GM23338 (cell line): ENCODE measurements at regions not wholly inside any gene's neighbourhood (a gene's known extent, or its start where the extent isn't known, plus 50 kb on each side); places are given as distances from the start of the nearest gene placed in this dataset.

ENCODE experiments used
- ATAC-seq: fragments of 200-7000 bp; cut with Tn5 transposase; 3 replicates; pipeline ENCODE4 v1.9.1; 2020
- DNase-seq: peaks from one replicate; pipeline ENCODE4 v3.0.0-alpha.2; 2015; ENCODE audit warnings: low spot score
- H2AFZ ChIP-seq: fragments of 200-600 bp; sonication (generic); 2 replicates; pipeline ENCODE4 v1.8.0; 2016; ENCODE audit warnings: antibody characterized with exemption, mild to moderate bottlenecking, moderate library complexity
- H3F3A ChIP-seq: fragments of 200-600 bp; sonication (generic); replicated peaks from 2 replicates; pipeline ENCODE4 v1.8.0; 2017; ENCODE audit warnings: antibody characterized with exemption, mixed run types, low read depth
- H3K27ac ChIP-seq: fragments of 200-600 bp; sonication (generic); 2 replicates; pipeline ENCODE4 v1.6.1; 2016; ENCODE audit warnings: low read depth
- H3K27me3 ChIP-seq: fragments of 200-600 bp; sonication (generic); 2 replicates; pipeline ENCODE4 v1.8.0; 2016; ENCODE audit warnings: mild to moderate bottlenecking, mixed run types, moderate library complexity; ENCODE audit not compliant: insufficient read depth
- H3K36me3 ChIP-seq: fragments of 200-600 bp; sonication (generic); 2 replicates; pipeline ENCODE4 v1.8.0; 2016; ENCODE audit warnings: mild to moderate bottlenecking; ENCODE audit not compliant: insufficient read depth
- H3K4me1 ChIP-seq: fragments of 200-600 bp; sonication (generic); 2 replicates; pipeline ENCODE4 v1.8.0; 2016; ENCODE audit warnings: mild to moderate bottlenecking, moderate library complexity; ENCODE audit not compliant: insufficient read depth
- H3K4me2 ChIP-seq: fragments of 200-600 bp; sonication (generic); 2 replicates; pipeline ENCODE4 v1.7.1; 2017; ENCODE audit warnings: mixed run types
- H3K4me3 ChIP-seq: fragments of 200-600 bp; sonication (generic); 2 replicates; pipeline ENCODE4 v1.6.1; 2016; ENCODE audit warnings: mixed run types
- H3K79me2 ChIP-seq: fragments of 200-600 bp; sonication (generic); replicated peaks from 2 replicates; pipeline ENCODE4 v1.8.0; 2017; ENCODE audit warnings: mild to moderate bottlenecking; ENCODE audit not compliant: insufficient read depth
- H3K9me2 ChIP-seq: fragments of 200-600 bp; sonication (generic); 2 replicates; pipeline ENCODE4 v1.8.0; 2017; ENCODE audit not compliant: insufficient read depth
- H4K20me1 ChIP-seq: fragments of 200-600 bp; sonication (generic); replicated peaks from 2 replicates; pipeline ENCODE4 v1.8.0; 2017; ENCODE audit warnings: mild to moderate bottlenecking; ENCODE audit not compliant: insufficient read depth
- H3K27ac Mint-ChIP-seq: 2 replicates; pipeline ENCODE4 v1.8.0; 2020; ENCODE audit warnings: inconsistent platforms, mild to moderate bottlenecking, moderate library complexity, mixed read lengths
- H3K27me3 Mint-ChIP-seq: 3 replicates; pipeline ENCODE4 v1.8.0; 2022; ENCODE audit warnings: low read depth, mild to moderate bottlenecking, moderate library complexity, mixed read lengths, inconsistent platforms; ENCODE audit not compliant: insufficient read depth, poor library complexity
- H3K36me3 Mint-ChIP-seq: 3 replicates; pipeline ENCODE4 v1.8.0; 2021; ENCODE audit warnings: low read depth, mild to moderate bottlenecking, inconsistent platforms, moderate library complexity, mixed read lengths
- H3K4me1 Mint-ChIP-seq: 3 replicates; pipeline ENCODE4 v1.8.0; 2020; ENCODE audit warnings: mild to moderate bottlenecking, inconsistent platforms, mixed read lengths
- H3K4me3 Mint-ChIP-seq: 3 replicates; pipeline ENCODE4 v1.8.0; 2021; ENCODE audit warnings: moderate library complexity, mild to moderate bottlenecking, inconsistent platforms, mixed read lengths
- H3K9me3 Mint-ChIP-seq: 3 replicates; pipeline ENCODE4 v1.8.0; 2020; ENCODE audit warnings: moderate library complexity, mild to moderate bottlenecking, inconsistent platforms, mixed read lengths
- CREB1 ChIP-seq: fragments of 250-450 bp; sonication (Bioruptor Pico); IDR thresholded peaks from 2 replicates; pipeline ENCODE4 v1.5.0; 2020; ENCODE audit warnings: low read depth, mild to moderate bottlenecking, moderate library complexity
- ETS1 ChIP-seq: IDR thresholded peaks from 2 replicates; pipeline ENCODE4 v1.6.1; 2016; ENCODE audit warnings: antibody characterized with exemption
- EZH2phosphoT487 ChIP-seq: fragments of 200-600 bp; sonication (generic); IDR thresholded peaks from one replicate; pipeline ENCODE4 v1.8.1; 2018; ENCODE audit warnings: antibody characterized with exemption; ENCODE audit not compliant: unreplicated experiment
- JUNB ChIP-seq: IDR thresholded peaks from one replicate; pipeline ENCODE4 v1.6.1; 2016; ENCODE audit warnings: antibody characterized with exemption; ENCODE audit not compliant: unreplicated experiment
- NANOG ChIP-seq: IDR thresholded peaks from 2 replicates; pipeline ENCODE4 v1.6.1; 2016; ENCODE audit warnings: antibody characterized with exemption, borderline replicate concordance
- POLR2AphosphoS5 ChIP-seq: IDR thresholded peaks from 2 replicates; pipeline ENCODE4 v1.6.1; 2016; ENCODE audit warnings: antibody characterized with exemption, low read depth
- REST ChIP-seq: IDR thresholded peaks from one replicate; pipeline ENCODE4 v1.6.1; 2018; ENCODE audit warnings: antibody characterized with exemption; ENCODE audit not compliant: unreplicated experiment
- STAT1 ChIP-seq: IDR thresholded peaks from one replicate; pipeline ENCODE4 v1.6.1; 2016; ENCODE audit warnings: antibody characterized with exemption; ENCODE audit not compliant: unreplicated experiment
- ZNF114 ChIP-seq: fragments of 250-450 bp; sonication (Bioruptor Pico); IDR thresholded peaks from 2 replicates; pipeline ENCODE4 v1.5.0; 2020; ENCODE audit warnings: mild to moderate bottlenecking, moderate library complexity
- ZNF331 ChIP-seq: fragments of 250-450 bp; sonication (Bioruptor Pico); IDR thresholded peaks from 2 replicates; pipeline ENCODE4 v1.5.0; 2020; ENCODE audit warnings: low read depth, mild to moderate bottlenecking, moderate library complexity
- TF ChIP-seq, protein P1 (sequence below): fragments of 250-450 bp; sonication (Bioruptor Pico); IDR thresholded peaks from 2 replicates; pipeline ENCODE4 v1.5.0; 2020; ENCODE audit warnings: mild to moderate bottlenecking, moderate library complexity

- Mint-ChIP-seq H3K27me3 (peaks cover 3% of the 10 kb centered on the region), H3K27ac (no peak overlapping the region), H3K4me1 (peaks cover 20% of the 10 kb centered on the region), H3K4me3 (no peak overlapping the region), H3K9me3 (no peaks in the 10 kb centered on the region), H3K36me3 (no peaks in the 10 kb centered on the region)
- Histone ChIP-seq H3K4me3 (no peak overlapping the region), H3K9me2 (no peaks in the 10 kb centered on the region), H3K4me2 (no peak overlapping the region), H3K79me2 (no peaks in the 10 kb centered on the region), H4K20me1 (no peaks in the 10 kb centered on the region), H2AFZ (no peak overlapping the region), H3K27ac (no peak overlapping the region), H3K4me1 (peaks cover 12% of the 10 kb centered on the region; the same call in 1 of the 2 replicates), H3K27me3 (no peaks in the 10 kb centered on the region), H3F3A (no peaks in the 10 kb centered on the region), H3K36me3 (no peaks in the 10 kb centered on the region)
- no peak for DNase-seq
- no peak for ATAC-seq
- TF ChIP-seq ZNF331 (CRISPR knock-in tag), result no peak
- no peak for TF ChIP-seq STAT1
- TF ChIP-seq REST, result no peak
- TF ChIP-seq NANOG, result no peak
- TF ChIP-seq POLR2AphosphoS5, result no peak
- no peak for TF ChIP-seq JUNB
- no peak for TF ChIP-seq CREB1
- no peak for TF ChIP-seq EZH2phosphoT487
- TF ChIP-seq, protein P1, sequence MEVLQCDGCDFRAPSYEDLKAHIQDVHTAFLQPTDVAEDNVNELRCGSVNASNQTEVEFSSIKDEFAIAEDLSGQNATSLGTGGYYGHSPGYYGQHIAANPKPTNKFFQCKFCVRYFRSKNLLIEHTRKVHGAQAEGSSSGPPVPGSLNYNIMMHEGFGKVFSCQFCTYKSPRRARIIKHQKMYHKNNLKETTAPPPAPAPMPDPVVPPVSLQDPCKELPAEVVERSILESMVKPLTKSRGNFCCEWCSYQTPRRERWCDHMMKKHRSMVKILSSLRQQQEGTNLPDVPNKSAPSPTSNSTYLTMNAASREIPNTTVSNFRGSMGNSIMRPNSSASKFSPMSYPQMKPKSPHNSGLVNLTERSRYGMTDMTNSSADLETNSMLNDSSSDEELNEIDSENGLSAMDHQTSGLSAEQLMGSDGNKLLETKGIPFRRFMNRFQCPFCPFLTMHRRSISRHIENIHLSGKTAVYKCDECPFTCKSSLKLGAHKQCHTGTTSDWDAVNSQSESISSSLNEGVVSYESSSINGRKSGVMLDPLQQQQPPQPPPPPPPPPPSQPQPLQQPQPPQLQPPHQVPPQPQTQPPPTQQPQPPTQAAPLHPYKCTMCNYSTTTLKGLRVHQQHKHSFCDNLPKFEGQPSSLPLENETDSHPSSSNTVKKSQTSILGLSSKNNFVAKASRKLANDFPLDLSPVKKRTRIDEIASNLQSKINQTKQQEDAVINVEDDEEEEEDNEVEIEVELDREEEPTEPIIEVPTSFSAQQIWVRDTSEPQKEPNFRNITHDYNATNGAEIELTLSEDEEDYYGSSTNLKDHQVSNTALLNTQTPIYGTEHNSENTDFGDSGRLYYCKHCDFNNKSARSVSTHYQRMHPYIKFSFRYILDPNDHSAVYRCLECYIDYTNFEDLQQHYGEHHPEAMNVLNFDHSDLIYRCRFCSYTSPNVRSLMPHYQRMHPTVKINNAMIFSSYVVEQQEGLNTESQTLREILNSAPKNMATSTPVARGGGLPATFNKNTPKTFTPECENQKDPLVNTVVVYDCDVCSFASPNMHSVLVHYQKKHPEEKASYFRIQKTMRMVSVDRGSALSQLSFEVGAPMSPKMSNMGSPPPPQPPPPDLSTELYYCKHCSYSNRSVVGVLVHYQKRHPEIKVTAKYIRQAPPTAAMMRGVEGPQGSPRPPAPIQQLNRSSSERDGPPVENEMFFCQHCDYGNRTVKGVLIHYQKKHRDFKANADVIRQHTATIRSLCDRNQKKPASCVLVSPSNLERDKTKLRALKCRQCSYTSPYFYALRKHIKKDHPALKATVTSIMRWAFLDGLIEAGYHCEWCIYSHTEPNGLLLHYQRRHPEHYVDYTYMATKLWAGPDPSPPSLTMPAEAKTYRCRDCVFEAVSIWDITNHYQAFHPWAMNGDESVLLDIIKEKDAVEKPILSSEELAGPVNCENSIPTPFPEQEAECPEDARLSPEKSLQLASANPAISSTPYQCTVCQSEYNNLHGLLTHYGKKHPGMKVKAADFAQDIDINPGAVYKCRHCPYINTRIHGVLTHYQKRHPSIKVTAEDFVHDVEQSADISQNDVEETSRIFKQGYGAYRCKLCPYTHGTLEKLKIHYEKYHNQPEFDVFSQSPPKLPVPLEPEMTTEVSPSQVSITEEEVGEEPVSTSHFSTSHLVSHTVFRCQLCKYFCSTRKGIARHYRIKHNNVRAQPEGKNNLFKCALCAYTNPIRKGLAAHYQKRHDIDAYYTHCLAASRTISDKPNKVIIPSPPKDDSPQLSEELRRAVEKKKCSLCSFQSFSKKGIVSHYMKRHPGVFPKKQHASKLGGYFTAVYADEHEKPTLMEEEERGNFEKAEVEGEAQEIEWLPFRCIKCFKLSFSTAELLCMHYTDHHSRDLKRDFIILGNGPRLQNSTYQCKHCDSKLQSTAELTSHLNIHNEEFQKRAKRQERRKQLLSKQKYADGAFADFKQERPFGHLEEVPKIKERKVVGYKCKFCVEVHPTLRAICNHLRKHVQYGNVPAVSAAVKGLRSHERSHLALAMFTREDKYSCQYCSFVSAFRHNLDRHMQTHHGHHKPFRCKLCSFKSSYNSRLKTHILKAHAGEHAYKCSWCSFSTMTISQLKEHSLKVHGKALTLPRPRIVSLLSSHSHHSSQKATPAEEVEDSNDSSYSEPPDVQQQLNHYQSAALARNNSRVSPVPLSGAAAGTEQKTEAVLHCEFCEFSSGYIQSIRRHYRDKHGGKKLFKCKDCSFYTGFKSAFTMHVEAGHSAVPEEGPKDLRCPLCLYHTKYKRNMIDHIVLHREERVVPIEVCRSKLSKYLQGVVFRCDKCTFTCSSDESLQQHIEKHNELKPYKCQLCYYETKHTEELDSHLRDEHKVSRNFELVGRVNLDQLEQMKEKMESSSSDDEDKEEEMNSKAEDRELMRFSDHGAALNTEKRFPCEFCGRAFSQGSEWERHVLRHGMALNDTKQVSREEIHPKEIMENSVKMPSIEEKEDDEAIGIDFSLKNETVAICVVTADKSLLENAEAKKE (CRISPR knock-in tag), result no peak
- no peak for TF ChIP-seq ETS1
- no peak for TF ChIP-seq ZNF114 (CRISPR knock-in tag)
Measured at GRCh38 chr2:76498360-76498759, 787.6 kb upstream of the GCFC2 start.
